A673 (cell line): ENCODE measurements at regions not wholly inside any gene's neighbourhood (a gene's known extent, or its start where the extent isn't known, plus 50 kb on each side); places are given as distances from the start of the nearest gene placed in this dataset.
"Not testable (repeated sequence)": the region's sequence is repeated elsewhere in the genome, so short reads cannot be mapped to it uniquely, and the experiment has no call there.

Experiments
- CTCF ChIP-seq: fragments of 300-800, 200-600 bp; sonication (generic); conservative IDR thresholded peaks from 2 replicates; pipeline ENCODE4 v1.5.1; 2017; ENCODE audit warnings: low read depth, mild to moderate bottlenecking, antibody characterized with exemption, low read length, moderate library complexity, mixed read lengths
- EZH2 ChIP-seq: fragments of 200-600 bp; sonication (generic); IDR thresholded peaks from 2 replicates; pipeline ENCODE4 v1.6.1; 2017; ENCODE audit warnings: borderline replicate concordance, low read depth, mild to moderate bottlenecking, mixed read lengths, antibody characterized with exemption, low read length; ENCODE audit not compliant: poor library complexity, severe bottlenecking

GRCh38 chr9:28147430-28147829 is 574.1 kb upstream of the C9orf72 start:
- TF ChIP-seq CTCF, EZH2: not testable (repeated sequence)
